Tibial artery (tissue), 4 donors: ENCODE measurements at regions not wholly inside any gene's neighbourhood (a gene's known extent, or its start where the extent isn't known, plus 50 kb on each side); places are given as distances from the start of the nearest gene placed in this dataset.

Experiments used
- DNase-seq, 2 donors: peaks; one replicate each; pipeline ENCODE4 v3.0.0-alpha.2; 2019
- H3K27ac ChIP-seq, 2 donors: fragments of 200-600 bp; sonication (generic) in 1 of 2; 1 replicate in 1 of 2; 2 replicates in 1 of 2; pipeline ENCODE4 v1.5.1; 2018 to 2019; ENCODE audit warnings: mild to moderate bottlenecking in 1 of 2
- H3K27me3 ChIP-seq, 2 donors: fragments of 200-600 bp; sonication (generic) in 1 of 2; one replicate each; pipeline versions ENCODE4 v1.5.1 to v1.6.0; 2016 to 2019
- H3K36me3 ChIP-seq, 3 donors: fragments of 200-600 bp; sonication (generic) in 2 of 3; one replicate each; pipeline ENCODE4 v1.5.1; 2016 to 2019; ENCODE audit warnings: mild to moderate bottlenecking in 2 of 3
- H3K4me1 ChIP-seq, 4 donors: fragments of 200-600 bp; sonication (generic) in 2 of 4; 1 replicate in 3 of 4; 2 replicates in 1 of 4; pipeline ENCODE4 v1.5.1; 2016 to 2019
- H3K4me3 ChIP-seq, 2 donors: fragments of 200-600 bp; sonication (generic) in 1 of 2; 1 replicate in 1 of 2; 2 replicates in 1 of 2; pipeline ENCODE4 v1.5.1; 2018 to 2019; ENCODE audit warnings: mild to moderate bottlenecking in 2 of 2
- H3K9me3 ChIP-seq, 3 donors: fragments of 200-600 bp; sonication (generic) in 1 of 3; one replicate each; pipeline ENCODE4 v1.5.1; 2016 to 2019
- intact Hi-C: fragments of 100-400 bp; cut with DNase I; formaldehyde crosslinking; loops from one replicate; pipeline ENCODE4 v1.15.0; 2023; ENCODE audit warnings: low total_unique reads
- TF ChIP-seq, protein P1 (sequence below), 2 experiments: fragments of 200-600 bp in 1 of 2; fragments of 450-650 bp in 1 of 2; IDR thresholded peaks; one replicate each; pipeline ENCODE4 v1.5.1; 2017 to 2019; ENCODE audit warnings: antibody characterized with exemption in 2 of 2, mild to moderate bottlenecking in 1 of 2, moderate library complexity in 1 of 2

DNA sequence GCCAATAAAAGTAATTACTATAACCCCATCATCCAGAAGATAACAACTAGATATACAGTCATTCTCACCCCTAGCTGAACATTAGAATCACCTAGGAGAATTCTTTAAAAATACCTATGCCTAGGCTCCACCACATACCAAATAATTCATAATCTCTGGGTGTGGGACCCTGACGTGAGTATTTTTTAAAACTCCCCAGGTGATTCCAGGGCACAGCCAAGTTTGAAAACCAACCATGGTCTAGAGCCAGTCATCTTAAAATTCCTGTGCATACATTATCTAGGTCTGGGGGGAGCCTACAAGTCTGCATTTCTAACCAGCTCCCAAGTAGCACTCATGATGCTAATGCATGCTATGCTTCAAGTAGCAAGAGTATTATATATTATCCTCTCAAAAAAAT is 281.0 kb upstream of the MTNR1B start:
- H3K36me3 ChIP-seq: no peaks in the 10 kb centered on the region
- H3K4me3 ChIP-seq: no peak overlapping the region
- H3K27me3 ChIP-seq: no peaks in the 10 kb centered on the region
- TF ChIP-seq, protein P1, sequence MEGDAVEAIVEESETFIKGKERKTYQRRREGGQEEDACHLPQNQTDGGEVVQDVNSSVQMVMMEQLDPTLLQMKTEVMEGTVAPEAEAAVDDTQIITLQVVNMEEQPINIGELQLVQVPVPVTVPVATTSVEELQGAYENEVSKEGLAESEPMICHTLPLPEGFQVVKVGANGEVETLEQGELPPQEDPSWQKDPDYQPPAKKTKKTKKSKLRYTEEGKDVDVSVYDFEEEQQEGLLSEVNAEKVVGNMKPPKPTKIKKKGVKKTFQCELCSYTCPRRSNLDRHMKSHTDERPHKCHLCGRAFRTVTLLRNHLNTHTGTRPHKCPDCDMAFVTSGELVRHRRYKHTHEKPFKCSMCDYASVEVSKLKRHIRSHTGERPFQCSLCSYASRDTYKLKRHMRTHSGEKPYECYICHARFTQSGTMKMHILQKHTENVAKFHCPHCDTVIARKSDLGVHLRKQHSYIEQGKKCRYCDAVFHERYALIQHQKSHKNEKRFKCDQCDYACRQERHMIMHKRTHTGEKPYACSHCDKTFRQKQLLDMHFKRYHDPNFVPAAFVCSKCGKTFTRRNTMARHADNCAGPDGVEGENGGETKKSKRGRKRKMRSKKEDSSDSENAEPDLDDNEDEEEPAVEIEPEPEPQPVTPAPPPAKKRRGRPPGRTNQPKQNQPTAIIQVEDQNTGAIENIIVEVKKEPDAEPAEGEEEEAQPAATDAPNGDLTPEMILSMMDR (IDR thresholded peaks at IDR 0.05): no peak
- no peaks in the 10 kb centered on the region for H3K9me3 ChIP-seq
- no peaks in the 10 kb centered on the region for H3K4me1 ChIP-seq
- DNase-seq: no peak
- H3K27ac ChIP-seq: no peak overlapping the region
- intact Hi-C loops: no loop called here

DNA sequence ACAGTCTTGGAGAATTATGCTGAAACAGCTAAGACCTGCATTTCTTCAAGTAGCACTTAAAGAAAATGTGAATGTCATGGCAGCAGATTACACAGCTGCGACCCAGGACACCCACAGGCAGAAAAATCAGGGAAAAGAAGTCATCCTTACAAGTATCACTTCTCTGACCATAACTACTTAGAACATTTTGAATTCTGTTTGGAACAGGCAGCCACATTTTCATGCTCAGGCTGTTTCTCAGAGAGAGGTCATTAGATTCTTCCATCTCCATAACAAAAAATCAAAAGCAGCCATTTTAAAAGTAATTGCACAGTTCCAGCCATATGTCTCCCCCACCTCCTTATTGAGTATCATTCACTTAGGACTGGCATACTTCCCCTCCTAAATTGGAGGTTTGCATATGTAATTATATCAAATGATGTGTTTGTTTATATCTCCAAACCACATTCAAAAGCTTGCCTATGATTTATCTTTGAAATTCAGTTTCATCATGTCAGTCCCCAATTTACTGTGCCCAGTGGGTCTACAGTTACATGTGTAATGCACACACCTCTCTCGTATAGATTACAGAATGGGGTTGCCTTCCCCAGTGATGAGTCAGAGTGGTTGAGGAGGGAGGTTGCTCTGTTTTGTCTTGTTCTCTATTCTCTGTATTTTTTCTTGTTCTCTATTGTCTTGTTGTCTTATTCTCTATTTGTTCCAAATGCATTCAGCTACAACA is 276.5 kb upstream of the MTNR1B start:
- DNase-seq: no peak
- Histone ChIP-seq H3K27ac (no peak overlapping the region), H3K36me3 (no peaks in the 10 kb centered on the region), H3K9me3 (no peaks in the 10 kb centered on the region), H3K4me3 (no peak overlapping the region), H3K4me1 (no peaks in the 10 kb centered on the region), H3K27me3 (no peaks in the 10 kb centered on the region)
- TF ChIP-seq, protein P1 (IDR thresholded peaks at IDR 0.05): no peak
- intact Hi-C loops: no loop called here

DNA sequence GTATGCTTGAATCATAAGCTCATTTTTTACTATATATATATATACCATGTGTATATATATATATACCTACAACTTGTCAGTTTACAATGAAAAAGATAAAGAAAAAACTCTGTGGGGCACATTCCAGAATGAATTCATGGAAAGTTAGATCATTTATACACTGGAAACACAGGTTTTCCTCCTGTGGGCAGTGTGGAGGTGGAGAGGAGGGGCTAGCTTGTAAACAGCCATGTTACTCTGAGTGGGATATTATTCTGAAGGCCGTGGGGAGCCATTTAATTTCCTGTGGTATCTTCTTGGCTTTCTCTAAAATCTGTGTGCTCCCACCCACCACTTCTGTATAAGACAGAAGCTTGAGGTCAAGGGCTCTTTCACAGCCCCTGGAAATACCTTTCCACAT is 273.4 kb upstream of the MTNR1B start:
- H3K27me3 ChIP-seq: no peaks in the 10 kb centered on the region
- no peak for DNase-seq
- H3K36me3 ChIP-seq: no peaks in the 10 kb centered on the region
- H3K4me3 ChIP-seq: no peak overlapping the region
- no peak overlapping the region for H3K27ac ChIP-seq
- H3K9me3 ChIP-seq: no peaks in the 10 kb centered on the region
- intact Hi-C loops: no loop called here
- TF ChIP-seq, protein P1 (IDR thresholded peaks at IDR 0.05): no peak
- no peaks in the 10 kb centered on the region for H3K4me1 ChIP-seq

DNA sequence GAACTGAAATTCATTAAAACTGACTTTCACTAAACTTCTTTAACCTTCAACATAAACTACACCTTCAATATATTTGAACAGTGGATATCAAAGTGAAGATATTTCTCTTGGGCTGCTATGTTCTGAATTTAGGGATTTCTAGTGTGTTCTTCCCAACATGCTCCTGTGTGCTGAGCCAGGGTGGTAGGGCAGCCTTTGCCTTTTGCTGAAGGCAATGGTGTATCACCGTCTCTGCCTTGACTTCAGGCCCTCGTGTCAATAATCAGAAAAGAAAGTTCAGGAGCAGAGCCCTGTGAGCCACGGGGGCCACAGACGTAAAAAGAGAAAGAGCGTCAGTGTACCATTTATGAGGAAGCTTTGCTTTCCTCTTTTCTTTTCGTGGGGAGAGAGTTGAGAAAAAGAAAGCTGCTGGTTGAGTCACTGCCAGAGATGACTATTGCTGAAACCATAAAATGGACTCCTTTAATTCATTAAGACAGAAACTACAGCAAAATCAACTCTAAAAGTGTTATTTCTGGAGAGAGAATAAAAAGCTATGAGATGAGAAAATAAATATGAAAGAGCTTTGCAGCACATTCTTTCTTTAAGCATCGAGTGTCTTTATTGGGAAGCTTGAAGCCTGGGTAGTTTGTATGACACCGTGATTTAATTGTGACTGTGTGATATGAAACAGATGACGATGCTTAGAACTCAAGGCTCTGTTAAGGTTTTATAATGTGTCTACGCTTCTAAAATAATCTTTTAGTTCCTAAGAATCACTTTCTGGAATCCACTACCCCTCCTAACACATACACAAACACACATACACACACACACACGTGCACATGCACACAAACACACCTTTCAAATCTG is 271.8 kb upstream of the MTNR1B start:
- Histone ChIP-seq H3K36me3 (no peaks in the 10 kb centered on the region), H3K4me3 (no peak overlapping the region), H3K27ac (no peak overlapping the region), H3K4me1 (peaks cover 0 to 5% (median 0%) of the 10 kb centered on the region in 4 donors), H3K9me3 (no peaks in the 10 kb centered on the region), H3K27me3 (no peaks in the 10 kb centered on the region)
- TF ChIP-seq, protein P1 (IDR thresholded peaks at IDR 0.05): no peak
- intact Hi-C loops: no loop called here
- DNase-seq: no peak

DNA sequence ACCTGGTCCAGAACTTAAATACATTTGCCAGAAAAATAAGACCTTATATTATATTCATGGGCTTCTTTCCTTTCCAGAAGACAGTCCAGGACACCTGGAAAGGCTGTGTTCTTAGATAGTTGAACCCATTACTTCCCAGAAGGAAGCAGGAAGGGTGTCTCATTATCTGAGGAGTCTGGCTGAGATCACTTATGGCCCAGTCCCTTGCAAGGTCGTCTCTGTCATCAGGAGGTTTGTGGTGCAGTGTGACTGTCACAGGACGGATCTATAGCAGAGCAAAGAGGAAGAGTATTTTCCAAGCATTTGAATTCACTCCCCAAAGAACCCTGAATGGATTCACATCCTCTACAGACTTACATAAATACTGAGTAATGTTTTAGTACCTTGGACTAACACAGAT is 270.7 kb upstream of the MTNR1B start:
- H3K4me3 ChIP-seq: no peak overlapping the region
- no peaks in the 10 kb centered on the region for H3K9me3 ChIP-seq
- no peaks in the 10 kb centered on the region for H3K36me3 ChIP-seq
- TF ChIP-seq, protein P1 (IDR thresholded peaks at IDR 0.05): no peak
- no peak overlapping the region for H3K27ac ChIP-seq
- H3K4me1 ChIP-seq: peaks cover 0 to 12% (median 2%) of the 10 kb centered on the region in 4 donors
- intact Hi-C loops: no loop called here
- DNase-seq: no peak
- H3K27me3 ChIP-seq: no peaks in the 10 kb centered on the region
